NB4 (cell line): ENCODE measurements at regions not wholly inside any gene's neighbourhood (a gene's known extent, or its start where the extent isn't known, plus 50 kb on each side); places are given as distances from the start of the nearest gene placed in this dataset.

Experiments used
- DNase-seq: peaks from one replicate; pipeline ENCODE4 v3.0.0; 2010; ENCODE audit warnings: low read depth
- H3K4me3 ChIP-seq: one replicate; pipeline ENCODE4 v1.5.1; 2011; ENCODE audit warnings: mild to moderate bottlenecking, low read depth, low read length, moderate library complexity
- CTCF ChIP-seq: IDR thresholded peaks from one replicate; pipeline ENCODE4 v1.5.1; 2012; ENCODE audit warnings: low read depth, low read length
- MAX ChIP-seq: IDR thresholded peaks from 2 replicates; pipeline ENCODE4 v1.6.1; 2011; ENCODE audit warnings: low read depth, low read length
- MYC ChIP-seq: IDR thresholded peaks from 2 replicates; pipeline ENCODE4 v1.6.1; 2011; ENCODE audit warnings: low read depth, low read length
- POLR2A ChIP-seq: IDR thresholded peaks from 2 replicates; pipeline ENCODE4 v1.6.1; 2011; ENCODE audit warnings: mild to moderate bottlenecking; ENCODE audit not compliant: insufficient read length; ENCODE audit errors: extremely low read depth

GRCh38 chr16:51666821-51667220 lies 515.8 kb upstream of the SALL1 start:
- no peak overlapping the region for H3K4me3 ChIP-seq
- TF ChIP-seq POLR2A (no peak), CTCF (no peak), MYC (no peak), MAX (no peak)
- DNase-seq, result no peak

GRCh38 chr16:51666074-51666473 lies 515.0 kb upstream of the SALL1 start:
- H3K4me3 ChIP-seq, result no peak overlapping the region
- TF ChIP-seq CTCF, result no peak
- no peak for TF ChIP-seq MYC
- no peak for TF ChIP-seq MAX
- TF ChIP-seq POLR2A, result no peak
- no peak for DNase-seq

- no peak overlapping the region for H3K4me3 ChIP-seq
- no peak for DNase-seq
- TF ChIP-seq POLR2A, result no peak
- no peak for TF ChIP-seq MAX
- no peak for TF ChIP-seq CTCF
- no peak for TF ChIP-seq MYC
These were observed 514.4 kb upstream of the SALL1 start for GRCh38 chr16:51665436-51665998.

GRCh38 chr16:51658531-51658930 lies 507.5 kb upstream of the SALL1 start:
- no peak for TF ChIP-seq MYC
- TF ChIP-seq POLR2A, result no peak
- TF ChIP-seq CTCF, result no peak
- no peak for TF ChIP-seq MAX
- no peak overlapping the region for H3K4me3 ChIP-seq
- DNase-seq, result no peak

GRCh38 chr16:51657848-51658247 lies 506.8 kb upstream of the SALL1 start:
- no peak for DNase-seq
- no peak for TF ChIP-seq CTCF

GRCh38 chr16:51655249-51655648 lies 504.2 kb upstream of the SALL1 start:
- TF ChIP-seq MAX, result no peak
- TF ChIP-seq CTCF, result no peak
- no peak for TF ChIP-seq MYC
- no peak for TF ChIP-seq POLR2A
- DNase-seq, result no peak
- no peak overlapping the region for H3K4me3 ChIP-seq

More at GRCh38 chr16:51657848-51658247, 506.8 kb upstream of the SALL1 start:
- H3K4me3 ChIP-seq, result no peak overlapping the region
